GM10248 (cell line): ENCODE measurements at regions not wholly inside any gene's neighbourhood (a gene's known extent, or its start where the extent isn't known, plus 50 kb on each side); places are given as distances from the start of the nearest gene placed in this dataset.

ENCODE experiments used
- CTCF ChIA-PET: fragments of 300-600 bp; sonication (Branson Sonifier 250); formaldehyde crosslinking; extraction: SDS; loops from one replicate; lab custom pipeline; 2021; ENCODE audit warnings: antibody characterized with exemption; lab: Yijun Ruan, JAX
- POLR2A ChIA-PET: fragments of 350-650 bp; sonication (Branson Sonifier 250); formaldehyde crosslinking; extraction: SDS; loops from one replicate; lab custom pipeline; 2020; ENCODE audit warnings: antibody characterized with exemption; lab: Yijun Ruan, JAX
- DNase-seq: peaks from one replicate; pipeline ENCODE4 v3.0.0; 2012; ENCODE audit errors: extremely low spot score
- TF ChIP-seq, protein P1 (sequence below): IDR thresholded peaks from 2 replicates; pipeline ENCODE4 v1.5.1; 2012; ENCODE audit warnings: mild to moderate bottlenecking, low read depth; ENCODE audit errors: extremely low read depth, missing control alignments, control extremely low read depth

DNA sequence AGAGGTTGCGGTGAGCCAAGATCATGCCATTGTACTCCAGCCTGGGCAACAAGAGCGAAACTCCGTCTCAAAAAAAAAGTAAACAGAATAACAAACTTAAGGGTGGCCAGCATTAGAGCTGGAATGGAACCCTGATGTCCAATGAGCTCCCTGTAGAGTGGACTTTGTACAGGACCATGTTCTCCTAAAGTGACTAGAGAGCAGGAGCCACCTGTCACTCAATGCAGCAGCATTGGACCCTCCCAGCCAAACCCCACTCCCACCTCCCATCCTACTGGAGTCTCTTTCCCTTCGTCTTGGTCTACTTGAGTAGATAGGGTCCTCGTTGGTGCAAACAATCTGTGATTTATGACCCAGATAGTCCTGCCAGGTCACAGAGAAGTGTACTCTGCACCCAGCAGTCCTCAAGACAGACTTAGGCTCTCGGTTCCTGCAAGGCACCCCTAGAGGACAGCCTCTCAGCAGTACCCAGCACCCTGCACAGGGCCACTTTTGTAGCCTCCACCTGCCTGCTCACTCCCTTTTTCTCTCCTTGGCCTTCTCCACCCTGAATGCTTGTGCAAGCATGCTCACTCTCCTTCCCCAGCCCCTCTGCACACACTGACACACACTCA, 69.2 kb upstream of the ZNF281 start:
- ChIA-PET POLR2A (no interaction called here), CTCF (interaction anchor here (1.1 to 1.8 kb wide), 3 partner anchors 10 to 216 kb away, joined by 3 to 5 read pairs (median 3); no protein-coding TSS in a partner anchor)
- TF ChIP-seq, protein P1, sequence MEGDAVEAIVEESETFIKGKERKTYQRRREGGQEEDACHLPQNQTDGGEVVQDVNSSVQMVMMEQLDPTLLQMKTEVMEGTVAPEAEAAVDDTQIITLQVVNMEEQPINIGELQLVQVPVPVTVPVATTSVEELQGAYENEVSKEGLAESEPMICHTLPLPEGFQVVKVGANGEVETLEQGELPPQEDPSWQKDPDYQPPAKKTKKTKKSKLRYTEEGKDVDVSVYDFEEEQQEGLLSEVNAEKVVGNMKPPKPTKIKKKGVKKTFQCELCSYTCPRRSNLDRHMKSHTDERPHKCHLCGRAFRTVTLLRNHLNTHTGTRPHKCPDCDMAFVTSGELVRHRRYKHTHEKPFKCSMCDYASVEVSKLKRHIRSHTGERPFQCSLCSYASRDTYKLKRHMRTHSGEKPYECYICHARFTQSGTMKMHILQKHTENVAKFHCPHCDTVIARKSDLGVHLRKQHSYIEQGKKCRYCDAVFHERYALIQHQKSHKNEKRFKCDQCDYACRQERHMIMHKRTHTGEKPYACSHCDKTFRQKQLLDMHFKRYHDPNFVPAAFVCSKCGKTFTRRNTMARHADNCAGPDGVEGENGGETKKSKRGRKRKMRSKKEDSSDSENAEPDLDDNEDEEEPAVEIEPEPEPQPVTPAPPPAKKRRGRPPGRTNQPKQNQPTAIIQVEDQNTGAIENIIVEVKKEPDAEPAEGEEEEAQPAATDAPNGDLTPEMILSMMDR, result no peak

GRCh38 chr1:200478239-200478623, 68.4 kb upstream of the ZNF281 start:
- DNase-seq, result no peak
- TF ChIP-seq, protein P1, result no peak
- CTCF ChIA-PET, result interaction anchor here (1.0 to 1.8 kb wide), 4 partner anchors 10 to 216 kb away, joined by 3 to 5 read pairs (median 3); no protein-coding TSS in a partner anchor
- POLR2A ChIA-PET, result no interaction called here

More for the DNA sequence above, 69.2 kb upstream of the ZNF281 start:
- no peak for DNase-seq

GRCh38 chr1:200474633-200475032, 64.8 kb upstream of the ZNF281 start:
- TF ChIP-seq, protein P1, result no peak
- ChIA-PET POLR2A (no interaction called here), CTCF (interaction anchor here (1.2 to 1.9 kb wide), 5 partner anchors 9 to 139 kb away, joined by 3 to 5 read pairs (median 3); no protein-coding TSS in a partner anchor)

DNA sequence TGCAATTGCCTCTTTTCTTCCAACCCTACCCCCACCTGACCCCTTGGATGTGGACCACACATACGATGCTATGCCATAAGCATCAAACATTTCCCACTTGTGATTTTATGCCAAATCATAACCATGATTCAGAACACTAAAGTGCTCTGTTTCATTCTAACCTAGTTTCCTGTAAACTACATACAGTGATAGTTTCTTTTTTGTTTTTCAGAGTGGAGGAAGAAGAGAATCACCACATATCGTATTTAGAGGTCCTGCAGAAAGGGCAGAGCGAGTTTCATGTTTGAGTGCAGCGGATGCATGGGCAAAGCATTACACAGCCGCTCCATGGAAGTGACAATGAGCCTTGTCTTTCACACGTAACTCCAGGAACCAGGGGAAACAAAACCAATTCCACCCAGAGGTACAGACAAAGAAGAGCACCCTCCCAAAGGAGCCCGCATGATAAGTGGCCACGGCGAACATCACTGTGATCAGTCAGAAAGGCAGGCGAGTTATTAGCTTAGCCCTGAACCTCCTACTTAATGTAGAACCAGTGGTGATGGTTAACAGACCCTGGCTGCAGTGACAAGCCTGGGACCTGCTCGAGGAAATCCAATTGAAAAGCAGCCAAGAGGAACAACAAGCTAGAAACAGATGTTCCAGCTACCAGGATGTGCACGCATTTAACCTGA, 64.0 kb upstream of the ZNF281 start:
- no peak for DNase-seq
- ChIA-PET CTCF (interaction anchor here (1.2 to 1.9 kb wide), 5 partner anchors 8 to 140 kb away, joined by 3 to 5 read pairs (median 3); no protein-coding TSS in a partner anchor), POLR2A (no interaction called here)
- TF ChIP-seq, protein P1, result no peak

More at GRCh38 chr1:200474633-200475032, 64.8 kb upstream of the ZNF281 start:
- DNase-seq, result no peak

GRCh38 chr1:200471739-200472138, 61.9 kb upstream of the ZNF281 start:
- no peak for DNase-seq
- POLR2A ChIA-PET, result no interaction called here
- CTCF ChIA-PET, result interaction anchor here (1.3 kb wide), 1 partner anchor 20 kb away, joined by 3 read pairs; no protein-coding TSS in a partner anchor
- TF ChIP-seq, protein P1, result no peak

GRCh38 chr1:200468264-200469001, 58.6 kb upstream of the ZNF281 start:
- ChIA-PET POLR2A (no interaction called here), CTCF (interaction anchor here (0.9 to 1.5 kb wide), 4 partner anchors 10 to 651 kb away, joined by 3 to 6 read pairs (median 4); no protein-coding TSS in a partner anchor)
- no peak for DNase-seq
- TF ChIP-seq, protein P1, result no peak
